HUES48 (cell line): ENCODE measurements at regions not wholly inside any gene's neighbourhood (a gene's known extent, or its start where the extent isn't known, plus 50 kb on each side); places are given as distances from the start of the nearest gene placed in this dataset.
"Not testable (repeated sequence)": the region's sequence is repeated elsewhere in the genome, so short reads cannot be mapped to it uniquely, and the experiment has no call there.

Experiments used
- H3K27ac ChIP-seq: one replicate; pipeline ENCODE4 v1.7.0; 2013; ENCODE audit warnings: low read depth, low read length, inconsistent platforms
- H3K27me3 ChIP-seq: 2 replicates; pipeline ENCODE4 v1.6.1; 2013; ENCODE audit warnings: mild to moderate bottlenecking, low read length; ENCODE audit not compliant: control insufficient read depth, insufficient read depth
- H3K36me3 ChIP-seq: 2 replicates; pipeline ENCODE4 v1.6.1; 2013; ENCODE audit warnings: low read length; ENCODE audit not compliant: control insufficient read depth, insufficient read depth
- H3K4me1 ChIP-seq: 2 replicates; pipeline ENCODE4 v1.6.1; 2013; ENCODE audit warnings: mild to moderate bottlenecking, low read length; ENCODE audit not compliant: control insufficient read depth, insufficient read depth
- H3K4me3 ChIP-seq: 2 replicates; pipeline ENCODE4 v1.5.1; 2013; ENCODE audit warnings: mild to moderate bottlenecking, low read depth, low read length
- H3K9ac ChIP-seq: 2 replicates; pipeline ENCODE4 v1.6.1; 2013; ENCODE audit warnings: mild to moderate bottlenecking, low read depth, low read length, moderate library complexity
- H3K9me3 ChIP-seq: 2 replicates; pipeline ENCODE4 v1.6.1; 2013; ENCODE audit warnings: low read length; ENCODE audit not compliant: control insufficient read depth, insufficient read depth

DNA sequence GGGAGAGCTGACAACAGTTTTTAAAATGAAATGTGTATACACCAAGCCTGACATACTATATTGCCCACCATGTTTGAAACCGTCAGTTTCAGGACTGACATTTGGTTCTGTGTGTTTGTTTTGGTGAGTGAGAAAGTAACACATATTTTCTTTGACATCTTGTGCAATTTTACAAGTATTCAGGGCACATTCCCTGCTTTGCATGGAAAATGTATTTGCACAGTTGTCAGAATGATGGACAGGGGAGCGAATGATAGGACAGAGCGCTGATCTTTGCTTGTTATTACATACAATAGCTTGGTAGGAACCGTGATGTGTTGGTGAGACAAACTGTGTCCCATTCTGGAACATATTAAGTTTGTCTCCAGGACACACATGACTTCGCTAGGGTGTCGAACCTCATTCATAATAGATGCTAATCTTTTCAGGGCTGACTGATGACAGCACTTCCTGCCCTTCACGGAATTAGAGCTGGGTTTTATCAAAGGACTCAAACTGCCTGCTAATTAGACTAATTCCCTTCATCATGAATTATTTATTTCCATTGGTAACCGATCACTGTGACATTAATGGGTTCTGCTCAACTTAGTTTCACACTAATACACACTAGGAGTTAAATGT lies 158.5 kb downstream of the CDCA7 start:
- H3K27me3 ChIP-seq, result no peaks in the 10 kb centered on the region
- H3K4me1 ChIP-seq, result no peaks in the 10 kb centered on the region
- no peak overlapping the region for H3K4me3 ChIP-seq
- peaks cover 4% of the 10 kb centered on the region; the same call in 1 of the 2 replicates for H3K9me3 ChIP-seq
- no peak overlapping the region for H3K9ac ChIP-seq
- no peaks in the 10 kb centered on the region for H3K36me3 ChIP-seq
- H3K27ac ChIP-seq, result no peak overlapping the region

DNA sequence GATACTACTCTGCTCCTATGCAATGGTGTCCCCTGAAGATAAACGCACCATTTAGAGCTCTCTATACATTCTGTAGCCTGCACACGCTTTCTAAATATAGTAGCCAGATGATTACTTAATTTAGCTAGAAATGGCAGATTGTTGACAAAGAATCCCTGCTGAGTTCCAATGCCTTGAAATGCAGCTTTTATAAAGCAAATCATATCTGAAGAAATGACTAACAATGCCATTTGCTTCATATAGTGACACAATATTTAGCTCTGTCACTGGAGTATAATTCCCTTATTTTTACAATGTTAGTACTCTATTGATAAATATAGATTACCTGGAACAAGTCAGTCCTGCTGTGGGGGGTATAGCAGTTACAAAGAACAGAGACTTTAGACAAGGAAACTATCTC lies 166.2 kb downstream of the CDCA7 start:
- no peaks in the 10 kb centered on the region for H3K36me3 ChIP-seq
- peaks cover 4% of the 10 kb centered on the region; the same call in 1 of the 2 replicates for H3K9me3 ChIP-seq
- H3K4me3 ChIP-seq, result no peak overlapping the region
- no peaks in the 10 kb centered on the region for H3K4me1 ChIP-seq
- no peak overlapping the region for H3K27ac ChIP-seq
- H3K27me3 ChIP-seq, result no peaks in the 10 kb centered on the region
- no peak overlapping the region for H3K9ac ChIP-seq

DNA sequence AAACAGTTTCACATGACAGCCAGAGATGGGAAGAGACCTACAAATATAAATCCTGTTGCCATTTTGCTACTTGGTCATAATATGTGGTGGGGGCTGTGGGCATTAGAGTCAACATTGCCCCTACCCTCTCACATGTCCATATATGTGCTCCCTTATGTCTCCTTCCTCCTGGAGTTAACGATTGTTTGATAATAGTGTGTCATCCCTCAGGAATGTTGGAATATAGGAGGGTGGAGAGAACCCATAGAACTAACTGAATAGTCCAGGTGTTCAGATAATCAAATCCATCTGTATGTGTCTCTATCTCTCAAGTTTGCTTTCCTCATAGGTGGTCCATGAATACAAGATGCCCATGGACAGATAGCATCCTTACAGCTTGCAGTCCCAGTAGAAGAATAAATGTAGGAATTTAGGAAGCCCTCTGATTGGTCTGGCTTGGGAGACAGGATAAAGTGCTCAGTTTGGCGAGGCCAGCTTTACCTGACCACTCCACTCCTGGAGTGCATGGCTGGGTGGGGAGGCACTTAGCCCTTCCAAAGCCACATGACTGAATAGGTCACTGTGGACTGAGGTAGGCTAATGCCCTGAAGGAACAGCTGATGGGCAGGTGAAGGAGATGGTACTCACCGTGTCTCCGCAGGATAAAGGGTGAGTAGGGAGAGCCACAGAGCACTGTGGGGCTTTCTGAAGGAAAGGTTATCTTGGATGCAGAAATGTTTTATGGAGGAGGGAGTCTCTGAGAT lies 166.9 kb downstream of the CDCA7 start:
- Histone ChIP-seq H3K27ac (no peak overlapping the region), H3K4me3 (no peak overlapping the region), H3K9me3 (peaks cover 4% of the 10 kb centered on the region; the same call in 1 of the 2 replicates), H3K27me3 (no peaks in the 10 kb centered on the region), H3K9ac (no peak overlapping the region), H3K36me3 (no peaks in the 10 kb centered on the region), H3K4me1 (no peaks in the 10 kb centered on the region)

DNA sequence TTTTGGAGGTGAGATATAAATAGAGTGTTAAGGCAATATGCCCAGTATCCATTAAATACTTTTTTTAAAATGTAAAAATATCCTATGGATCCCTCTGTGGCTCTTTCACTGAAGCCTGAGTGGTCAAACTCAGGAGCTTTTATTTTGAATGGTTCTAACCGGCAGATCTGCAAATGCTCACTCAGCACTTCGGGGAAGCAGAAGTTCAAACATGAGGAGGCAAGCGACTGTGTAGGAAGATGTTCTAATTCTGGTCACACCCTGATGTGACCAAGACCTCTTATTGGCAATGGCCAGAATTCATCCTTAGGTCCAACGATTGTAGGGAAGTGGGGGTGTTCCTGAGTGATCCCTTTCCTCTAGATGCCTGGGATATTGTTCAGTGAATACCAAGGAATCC lies 168.8 kb downstream of the CDCA7 start:
- Histone ChIP-seq H3K4me3 (no peak overlapping the region), H3K9ac (no peak overlapping the region), H3K36me3 (no peaks in the 10 kb centered on the region), H3K4me1 (no peaks in the 10 kb centered on the region), H3K9me3 (no peaks in the 10 kb centered on the region), H3K27me3 (no peaks in the 10 kb centered on the region), H3K27ac (no peak overlapping the region)

DNA sequence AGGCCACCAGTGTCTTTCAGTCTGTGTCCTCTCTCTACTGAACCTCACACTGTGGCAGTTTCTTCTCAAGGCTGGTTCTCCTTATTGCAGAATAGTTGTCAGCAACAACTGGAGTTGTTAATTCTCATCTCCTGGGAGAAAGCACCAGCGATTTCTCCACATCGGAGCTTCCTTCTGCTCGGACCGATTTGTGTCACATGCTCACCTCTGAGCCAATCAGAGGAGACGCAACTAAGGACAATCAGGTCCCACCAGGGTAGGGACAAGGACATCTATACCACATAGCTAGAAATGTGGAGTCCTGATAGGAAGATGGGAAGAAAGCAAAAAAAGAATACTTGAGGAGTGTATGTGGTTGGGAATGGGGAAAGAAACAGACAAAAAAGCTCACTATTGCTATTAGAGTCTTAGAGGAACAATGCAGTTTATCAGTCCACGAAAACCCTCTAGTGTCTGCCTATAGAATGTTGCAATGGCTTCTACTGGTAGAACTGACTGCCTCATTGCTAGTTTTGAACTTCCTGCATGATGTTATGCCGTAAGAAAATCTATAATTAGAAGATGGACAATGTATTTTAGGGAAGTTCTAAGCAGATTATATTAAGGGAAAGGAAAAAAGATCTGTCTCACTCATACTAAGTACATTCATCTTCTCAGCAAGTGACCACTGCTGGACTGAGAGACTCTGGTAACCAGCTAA lies 169.7 kb downstream of the CDCA7 start:
- Histone ChIP-seq H3K36me3 (no peaks in the 10 kb centered on the region), H3K9ac (no peak overlapping the region), H3K4me3 (no peak overlapping the region), H3K27me3 (no peaks in the 10 kb centered on the region), H3K27ac (no peak overlapping the region), H3K9me3 (no peaks in the 10 kb centered on the region), H3K4me1 (no peaks in the 10 kb centered on the region)

DNA sequence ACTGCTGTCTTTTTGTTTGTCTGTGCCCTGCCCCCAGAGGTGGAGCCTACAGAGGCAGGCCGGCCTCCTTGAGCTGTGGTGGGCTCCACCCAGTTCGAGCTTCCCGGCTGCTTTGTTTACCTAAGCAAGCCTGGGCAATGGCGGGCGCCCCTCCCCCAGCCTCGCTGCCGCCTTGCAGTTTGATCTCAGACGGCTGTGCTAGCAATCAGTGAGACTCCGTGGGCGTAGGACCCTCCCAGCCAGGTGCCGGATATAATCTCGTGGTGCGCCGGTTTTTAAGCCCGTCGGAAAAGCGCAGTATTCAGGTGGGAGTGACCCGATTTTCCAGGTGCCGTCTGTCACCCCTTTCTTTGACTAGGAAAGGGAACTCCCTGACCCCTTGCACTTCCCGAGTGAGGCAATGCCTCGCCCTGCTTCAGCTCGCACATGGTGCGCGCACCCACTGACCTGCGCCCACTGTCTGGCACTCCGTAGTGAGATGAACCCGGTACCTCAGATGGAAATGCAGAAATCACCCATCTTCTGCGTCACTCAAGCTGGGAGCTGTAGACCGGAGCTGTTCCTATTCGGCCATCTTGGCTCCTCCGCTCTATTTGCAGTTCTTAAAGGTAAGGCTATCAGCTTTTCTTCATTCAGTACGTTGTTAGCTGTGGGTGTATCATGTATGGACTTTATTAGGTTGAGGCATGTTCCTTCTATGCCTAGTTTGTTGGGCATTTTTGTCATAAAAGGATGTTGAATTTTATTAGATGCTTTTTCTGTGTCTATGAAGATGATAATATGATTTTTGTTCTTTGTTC lies 178.3 kb downstream of the CDCA7 start:
- peak overlapping the region; percentile 57 for H3K4me3 ChIP-seq
- not testable (repeated sequence) for H3K4me1 ChIP-seq, H3K9me3 ChIP-seq, H3K27me3 ChIP-seq, H3K27ac ChIP-seq, H3K36me3 ChIP-seq, H3K9ac ChIP-seq

DNA sequence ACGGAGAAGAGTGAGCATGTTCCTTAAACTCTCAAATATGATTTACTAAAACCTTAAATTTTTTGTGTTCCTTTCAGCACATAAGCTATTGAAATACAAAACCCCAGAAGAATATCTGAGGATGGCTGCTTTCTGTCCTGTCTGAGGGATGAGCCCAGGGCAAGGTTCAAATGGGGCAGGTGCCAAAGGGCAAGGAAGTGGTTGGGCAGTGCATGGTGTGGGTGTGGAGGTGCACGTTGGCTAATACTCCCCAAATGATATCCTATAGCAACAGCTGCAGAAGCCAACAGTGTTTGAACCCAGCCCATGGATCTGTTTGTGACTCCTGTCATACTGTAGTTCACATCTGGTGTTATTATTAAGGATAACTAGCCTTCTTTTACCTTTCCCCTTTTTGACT lies 183.0 kb downstream of the CDCA7 start:
- Histone ChIP-seq H3K4me1 (0 out of 2 replicates have a peak, but pooled peaks cover 4% of the 10 kb centered on the region), H3K9ac (no peak overlapping the region), H3K27me3 (no peaks in the 10 kb centered on the region), H3K27ac (no peak overlapping the region), H3K36me3 (no peaks in the 10 kb centered on the region), H3K4me3 (no peak overlapping the region), H3K9me3 (peaks cover 3% of the 10 kb centered on the region; the same call in 1 of the 2 replicates)

DNA sequence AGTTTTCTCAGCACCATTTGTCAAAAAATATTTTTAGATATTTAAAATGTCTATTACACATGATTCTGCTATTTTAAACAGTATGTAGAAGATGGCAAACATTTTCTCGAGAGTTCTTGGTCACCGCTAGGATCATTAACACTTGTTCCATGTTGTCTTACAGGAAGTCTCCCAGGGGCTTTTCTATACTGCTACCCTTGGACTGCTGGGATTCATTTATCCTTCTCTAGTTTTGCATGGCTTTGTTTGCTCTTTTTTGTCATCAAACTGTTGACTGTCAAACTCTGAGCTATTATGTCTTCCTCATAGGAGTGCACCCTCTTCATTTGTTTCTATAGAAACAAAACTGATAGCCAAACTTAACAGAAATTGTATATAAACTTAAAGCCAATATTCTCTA lies 184.9 kb downstream of the CDCA7 start:
- Histone ChIP-seq H3K27me3 (no peaks in the 10 kb centered on the region), H3K4me1 (no peaks in the 10 kb centered on the region), H3K27ac (no peak overlapping the region), H3K4me3 (no peak overlapping the region), H3K9me3 (no peaks in the 10 kb centered on the region), H3K36me3 (no peaks in the 10 kb centered on the region), H3K9ac (no peak overlapping the region)

DNA sequence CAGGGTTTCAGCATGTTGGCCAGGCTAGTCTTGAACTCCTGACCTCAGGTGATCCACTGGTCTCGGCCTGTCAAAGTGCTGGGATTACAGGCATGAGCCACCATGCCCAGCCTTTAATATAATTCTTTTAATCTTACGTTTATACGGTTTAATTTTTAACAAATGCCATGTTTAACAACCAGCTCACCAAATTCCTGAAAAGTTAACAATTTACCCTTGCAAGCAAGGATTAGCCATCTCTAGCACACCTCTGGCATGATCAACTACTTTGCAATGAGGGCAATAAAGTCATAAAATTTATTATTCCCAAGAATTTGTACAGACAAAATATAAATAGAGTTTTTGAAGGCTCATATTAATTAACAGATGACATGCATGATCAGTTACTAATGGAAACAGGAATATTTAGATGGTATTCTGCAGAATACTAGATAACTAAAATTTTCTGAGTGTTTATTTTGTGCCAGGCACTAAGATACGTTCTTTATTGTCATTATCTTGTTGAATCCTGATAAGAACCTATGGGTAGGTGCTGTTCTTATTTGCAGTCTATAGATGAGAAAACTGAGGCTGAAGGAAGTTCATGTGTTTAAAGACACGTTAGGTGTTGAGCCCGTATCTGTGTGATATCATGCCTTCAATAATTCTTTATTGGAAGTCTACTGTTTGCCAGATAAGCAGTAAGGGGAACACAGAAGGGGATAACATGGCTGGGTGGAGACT lies 190.1 kb downstream of the CDCA7 start:
- Histone ChIP-seq H3K27me3 (no peaks in the 10 kb centered on the region), H3K9me3 (no peaks in the 10 kb centered on the region), H3K4me1 (no peaks in the 10 kb centered on the region), H3K4me3 (no peak overlapping the region), H3K27ac (no peak overlapping the region), H3K9ac (no peak overlapping the region), H3K36me3 (no peaks in the 10 kb centered on the region)

DNA sequence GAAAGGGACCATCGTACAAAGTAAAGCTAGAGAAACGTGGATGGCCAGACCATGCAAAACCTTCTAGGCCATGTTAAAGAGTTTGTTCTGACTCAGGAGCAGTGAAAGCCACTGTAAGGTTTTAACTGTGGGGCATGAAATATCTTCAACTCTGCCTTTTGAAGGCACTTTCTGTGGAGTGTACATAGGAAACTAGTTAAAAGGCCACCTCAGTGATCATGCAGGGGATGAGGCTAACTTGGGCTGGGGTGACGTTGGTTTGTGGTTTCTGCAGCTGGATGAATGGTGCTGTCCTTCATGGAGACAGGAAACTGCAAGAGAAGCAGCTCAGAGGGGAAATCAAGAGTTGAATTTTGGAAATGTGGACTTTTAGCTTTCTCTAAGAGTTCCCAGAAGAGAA lies 190.7 kb downstream of the CDCA7 start:
- Histone ChIP-seq H3K4me3 (no peak overlapping the region), H3K9ac (no peak overlapping the region), H3K27ac (no peak overlapping the region), H3K9me3 (no peaks in the 10 kb centered on the region), H3K4me1 (no peaks in the 10 kb centered on the region), H3K36me3 (no peaks in the 10 kb centered on the region), H3K27me3 (no peaks in the 10 kb centered on the region)
